ENCODE measurements at regions not wholly inside any gene's neighbourhood (a gene's known extent, or its start where the extent isn't known, plus 50 kb on each side); places are given as distances from the start of the nearest gene placed in this dataset.

DNA sequence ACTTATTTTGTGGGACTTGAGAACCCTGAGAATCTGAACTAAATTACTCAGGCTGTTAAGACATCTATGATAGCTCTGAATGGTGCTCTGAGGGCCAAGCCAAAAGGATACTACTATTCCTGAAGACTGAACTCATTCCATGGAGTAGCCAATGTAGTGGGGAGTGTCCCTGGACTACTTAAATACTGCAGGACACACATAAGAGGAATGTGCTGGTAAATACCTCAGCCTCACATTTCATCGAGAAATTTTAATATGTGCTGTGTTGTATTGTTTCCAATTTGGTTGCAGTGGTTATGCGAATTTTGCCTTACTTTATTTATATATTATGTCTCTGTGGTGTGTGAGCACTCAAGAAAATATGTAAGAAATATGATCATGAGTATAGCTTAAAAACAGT is 264.4 kb upstream of the FIGN start:
- TF ChIP-seq, protein P1, sequence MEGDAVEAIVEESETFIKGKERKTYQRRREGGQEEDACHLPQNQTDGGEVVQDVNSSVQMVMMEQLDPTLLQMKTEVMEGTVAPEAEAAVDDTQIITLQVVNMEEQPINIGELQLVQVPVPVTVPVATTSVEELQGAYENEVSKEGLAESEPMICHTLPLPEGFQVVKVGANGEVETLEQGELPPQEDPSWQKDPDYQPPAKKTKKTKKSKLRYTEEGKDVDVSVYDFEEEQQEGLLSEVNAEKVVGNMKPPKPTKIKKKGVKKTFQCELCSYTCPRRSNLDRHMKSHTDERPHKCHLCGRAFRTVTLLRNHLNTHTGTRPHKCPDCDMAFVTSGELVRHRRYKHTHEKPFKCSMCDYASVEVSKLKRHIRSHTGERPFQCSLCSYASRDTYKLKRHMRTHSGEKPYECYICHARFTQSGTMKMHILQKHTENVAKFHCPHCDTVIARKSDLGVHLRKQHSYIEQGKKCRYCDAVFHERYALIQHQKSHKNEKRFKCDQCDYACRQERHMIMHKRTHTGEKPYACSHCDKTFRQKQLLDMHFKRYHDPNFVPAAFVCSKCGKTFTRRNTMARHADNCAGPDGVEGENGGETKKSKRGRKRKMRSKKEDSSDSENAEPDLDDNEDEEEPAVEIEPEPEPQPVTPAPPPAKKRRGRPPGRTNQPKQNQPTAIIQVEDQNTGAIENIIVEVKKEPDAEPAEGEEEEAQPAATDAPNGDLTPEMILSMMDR (IDR thresholded peaks at IDR 0.05): no peak
- no peak for TF ChIP-seq POLR2A (IDR thresholded peaks at IDR 0.05)

Data from testis (tissue), 2 donors.